Liver (tissue), 8 donors: ENCODE measurements at regions not wholly inside any gene's neighbourhood (a gene's known extent, or its start where the extent isn't known, plus 50 kb on each side); places are given as distances from the start of the nearest gene placed in this dataset.

Source experiments
- DNase-seq: peaks from one replicate; pipeline ENCODE4 v3.0.0-alpha.2; 2017; ENCODE audit warnings: low spot score
- H3K27ac ChIP-seq, 2 donors: one replicate each; pipeline ENCODE4 v1.7.0; 2013; ENCODE audit warnings: inconsistent platforms in 2 of 2, low read length in 2 of 2, control low read depth in 1 of 2, low read depth in 1 of 2, mild to moderate bottlenecking in 1 of 2
- H3K27me3 ChIP-seq, 4 donors: one replicate each; pipeline versions ENCODE4 v1.6.1 to v1.7.0; 2013; ENCODE audit warnings: low read length in 3 of 4, inconsistent platforms in 1 of 4, mild to moderate bottlenecking in 1 of 4, moderate library complexity in 1 of 4; ENCODE audit not compliant: control insufficient read depth in 4 of 4, insufficient read depth in 4 of 4
- H3K36me3 ChIP-seq, 4 donors: one replicate each; pipeline versions ENCODE4 v1.6.1 to v1.7.0; 2013; ENCODE audit warnings: low read length in 3 of 4, mild to moderate bottlenecking in 3 of 4, low read depth in 1 of 4, moderate library complexity in 1 of 4; ENCODE audit not compliant: control insufficient read depth in 4 of 4, insufficient read depth in 3 of 4
- H3K4me1 ChIP-seq, 4 donors: one replicate each; pipeline versions ENCODE4 v1.6.1 to v1.7.0; 2013; ENCODE audit warnings: low read length in 3 of 4, mild to moderate bottlenecking in 3 of 4, moderate library complexity in 1 of 4; ENCODE audit not compliant: control insufficient read depth in 4 of 4, insufficient read depth in 4 of 4
- H3K4me3 ChIP-seq, 3 donors: one replicate each; pipeline versions ENCODE4 v1.6.1 to v1.7.0; 2013; ENCODE audit warnings: low read length in 3 of 3, control low read depth in 1 of 3, low read depth in 1 of 3, mild to moderate bottlenecking in 1 of 3
- H3K9ac ChIP-seq, 2 donors: one replicate each; pipeline ENCODE4 v1.7.0; 2013; ENCODE audit warnings: low read length in 2 of 2, mild to moderate bottlenecking in 2 of 2, moderate library complexity in 2 of 2, control low read depth in 1 of 2, low read depth in 1 of 2
- H3K9me3 ChIP-seq, 4 donors: one replicate each; pipeline versions ENCODE4 v1.6.1 to v1.7.0; 2013; ENCODE audit warnings: low read length in 3 of 4; ENCODE audit not compliant: control insufficient read depth in 4 of 4
- EGR1 ChIP-seq, 2 donors: IDR thresholded peaks; 2 replicates each; pipeline ENCODE4 v1.6.1; 2016 to 2018; ENCODE audit warnings: antibody characterized with exemption in 2 of 2, low read depth in 2 of 2
- FOXA1 ChIP-seq: IDR thresholded peaks from 2 replicates; pipeline ENCODE4 v1.6.1; 2016; ENCODE audit warnings: antibody characterized with exemption
- FOXA2 ChIP-seq: IDR thresholded peaks from 2 replicates; pipeline ENCODE4 v1.6.1; 2016; ENCODE audit warnings: antibody characterized with exemption
- GABPA ChIP-seq, 2 donors: IDR thresholded peaks in 1 of 2; conservative IDR thresholded peaks in 1 of 2; 2 replicates each; pipeline ENCODE4 v1.6.1; 2016; ENCODE audit warnings: antibody characterized with exemption in 2 of 2, mild to moderate bottlenecking in 1 of 2, moderate library complexity in 1 of 2
- HNF4A ChIP-seq, 2 donors: conservative IDR thresholded peaks; 2 replicates each; pipeline ENCODE4 v1.6.1; 2016; ENCODE audit warnings: antibody characterized with exemption in 2 of 2, mild to moderate bottlenecking in 2 of 2
- HNF4G ChIP-seq: IDR thresholded peaks from 2 replicates; pipeline ENCODE4 v1.6.1; 2016; ENCODE audit warnings: antibody characterized with exemption
- JUND ChIP-seq, 2 donors: IDR thresholded peaks; 2 replicates each; pipeline ENCODE4 v1.6.1; 2016; ENCODE audit warnings: antibody characterized with exemption in 2 of 2
- NR2F2 ChIP-seq: IDR thresholded peaks from 2 replicates; pipeline ENCODE4 v1.6.1; 2016; ENCODE audit warnings: antibody characterized with exemption
- RAD21 ChIP-seq, 2 donors: IDR thresholded peaks; 2 replicates each; pipeline ENCODE4 v1.6.1; 2016; ENCODE audit warnings: antibody characterized with exemption in 2 of 2, mild to moderate bottlenecking in 2 of 2
- RXRA ChIP-seq, 2 donors: IDR thresholded peaks; 2 replicates each; pipeline ENCODE4 v1.6.1; 2017 to 2018; ENCODE audit warnings: antibody characterized with exemption in 2 of 2, mild to moderate bottlenecking in 1 of 2
- SP1 ChIP-seq: IDR thresholded peaks from 2 replicates; pipeline ENCODE4 v1.6.1; 2018; ENCODE audit warnings: antibody characterized with exemption, mild to moderate bottlenecking
- TAF1 ChIP-seq: conservative IDR thresholded peaks from 2 replicates; pipeline ENCODE4 v1.6.1; 2016; ENCODE audit warnings: antibody characterized with exemption, mild to moderate bottlenecking
- YY1 ChIP-seq: IDR thresholded peaks from 2 replicates; pipeline ENCODE4 v1.6.1; 2016; ENCODE audit warnings: antibody characterized with exemption, mild to moderate bottlenecking
- WGBS: extraction: QIAGEN DNeasy Blood & Tissue Kit; methylation state at CpG from one replicate; pipeline ENCODE4 v1.1.7; 2013; 5-methylcytosine and 5-hydroxymethylcytosine counted together
- TF ChIP-seq, protein P1 (sequence below): fragments of 150-350 bp; IDR thresholded peaks from 2 replicates; pipeline ENCODE4 v1.5.1; 2017; ENCODE audit warnings: improper control_type of control experiment, low read depth, low read length; ENCODE audit not compliant: missing input control
- TF ChIP-seq, protein P2 (sequence below): IDR thresholded peaks from 2 replicates; pipeline ENCODE4 v1.6.1; 2016; ENCODE audit warnings: antibody characterized with exemption
- TF ChIP-seq, protein P3 (sequence below): IDR thresholded peaks from 2 replicates; pipeline ENCODE4 v1.6.1; 2016; ENCODE audit warnings: antibody characterized with exemption
- TF ChIP-seq, protein P4 (sequence below): IDR thresholded peaks from 2 replicates; pipeline ENCODE4 v1.6.1; 2016; ENCODE audit warnings: antibody characterized with exemption
- TF ChIP-seq, protein P5 (sequence below): IDR thresholded peaks from 2 replicates; pipeline ENCODE4 v1.6.1; 2016; ENCODE audit warnings: antibody characterized with exemption, mild to moderate bottlenecking
- donor health status: healthy.
- donor health status: healthy.
- donor health status: healthy.
- donor health status: healthy.
- donor health status: healthy.

DNA sequence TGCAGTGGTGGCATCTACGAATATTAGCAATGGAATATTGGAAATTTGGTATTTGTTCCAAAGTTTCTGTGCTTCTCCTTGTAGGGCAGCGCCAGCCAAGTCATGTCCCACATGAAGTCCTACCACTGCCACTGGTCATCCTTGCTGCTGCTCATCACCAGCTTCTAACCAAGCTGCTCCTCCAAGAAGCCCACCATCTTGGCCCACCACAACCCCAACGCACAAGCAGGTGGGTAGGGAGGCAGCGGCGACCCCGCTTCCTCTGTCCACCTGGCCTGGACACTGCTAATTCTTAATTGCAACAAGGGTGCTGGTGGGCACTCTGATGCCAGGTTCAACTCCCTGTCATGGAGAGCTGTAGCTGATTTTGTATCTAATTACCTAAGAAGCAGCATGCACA, 291.2 kb upstream of the LYPLAL1 start:
- no peak overlapping the region for H3K27ac ChIP-seq
- no peak for DNase-seq
- no peaks in the 10 kb centered on the region for H3K27me3 ChIP-seq
- H3K4me3 ChIP-seq: no peak overlapping the region
- H3K36me3 ChIP-seq: no peaks in the 10 kb centered on the region
- no peaks in the 10 kb centered on the region for H3K4me1 ChIP-seq
- no peak overlapping the region for H3K9ac ChIP-seq
- no peak for TF ChIP-seq TAF1
- TF ChIP-seq, protein P1, sequence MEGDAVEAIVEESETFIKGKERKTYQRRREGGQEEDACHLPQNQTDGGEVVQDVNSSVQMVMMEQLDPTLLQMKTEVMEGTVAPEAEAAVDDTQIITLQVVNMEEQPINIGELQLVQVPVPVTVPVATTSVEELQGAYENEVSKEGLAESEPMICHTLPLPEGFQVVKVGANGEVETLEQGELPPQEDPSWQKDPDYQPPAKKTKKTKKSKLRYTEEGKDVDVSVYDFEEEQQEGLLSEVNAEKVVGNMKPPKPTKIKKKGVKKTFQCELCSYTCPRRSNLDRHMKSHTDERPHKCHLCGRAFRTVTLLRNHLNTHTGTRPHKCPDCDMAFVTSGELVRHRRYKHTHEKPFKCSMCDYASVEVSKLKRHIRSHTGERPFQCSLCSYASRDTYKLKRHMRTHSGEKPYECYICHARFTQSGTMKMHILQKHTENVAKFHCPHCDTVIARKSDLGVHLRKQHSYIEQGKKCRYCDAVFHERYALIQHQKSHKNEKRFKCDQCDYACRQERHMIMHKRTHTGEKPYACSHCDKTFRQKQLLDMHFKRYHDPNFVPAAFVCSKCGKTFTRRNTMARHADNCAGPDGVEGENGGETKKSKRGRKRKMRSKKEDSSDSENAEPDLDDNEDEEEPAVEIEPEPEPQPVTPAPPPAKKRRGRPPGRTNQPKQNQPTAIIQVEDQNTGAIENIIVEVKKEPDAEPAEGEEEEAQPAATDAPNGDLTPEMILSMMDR: no peak
- TF ChIP-seq EGR1 (IDR thresholded peaks at IDR 0.05; ENCODE audit: low read depth in 2 of 2): no peak
- TF ChIP-seq HNF4G: no peak
- TF ChIP-seq, protein P2, sequence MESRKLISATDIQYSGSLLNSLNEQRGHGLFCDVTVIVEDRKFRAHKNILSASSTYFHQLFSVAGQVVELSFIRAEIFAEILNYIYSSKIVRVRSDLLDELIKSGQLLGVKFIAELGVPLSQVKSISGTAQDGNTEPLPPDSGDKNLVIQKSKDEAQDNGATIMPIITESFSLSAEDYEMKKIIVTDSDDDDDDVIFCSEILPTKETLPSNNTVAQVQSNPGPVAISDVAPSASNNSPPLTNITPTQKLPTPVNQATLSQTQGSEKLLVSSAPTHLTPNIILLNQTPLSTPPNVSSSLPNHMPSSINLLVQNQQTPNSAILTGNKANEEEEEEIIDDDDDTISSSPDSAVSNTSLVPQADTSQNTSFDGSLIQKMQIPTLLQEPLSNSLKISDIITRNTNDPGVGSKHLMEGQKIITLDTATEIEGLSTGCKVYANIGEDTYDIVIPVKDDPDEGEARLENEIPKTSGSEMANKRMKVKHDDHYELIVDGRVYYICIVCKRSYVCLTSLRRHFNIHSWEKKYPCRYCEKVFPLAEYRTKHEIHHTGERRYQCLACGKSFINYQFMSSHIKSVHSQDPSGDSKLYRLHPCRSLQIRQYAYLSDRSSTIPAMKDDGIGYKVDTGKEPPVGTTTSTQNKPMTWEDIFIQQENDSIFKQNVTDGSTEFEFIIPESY: no peak
- no peak for TF ChIP-seq FOXA1
- no peaks in the 10 kb centered on the region for H3K9me3 ChIP-seq
- 88% methylated on average over 6 of the region's 6 CpGs for WGBS

DNA sequence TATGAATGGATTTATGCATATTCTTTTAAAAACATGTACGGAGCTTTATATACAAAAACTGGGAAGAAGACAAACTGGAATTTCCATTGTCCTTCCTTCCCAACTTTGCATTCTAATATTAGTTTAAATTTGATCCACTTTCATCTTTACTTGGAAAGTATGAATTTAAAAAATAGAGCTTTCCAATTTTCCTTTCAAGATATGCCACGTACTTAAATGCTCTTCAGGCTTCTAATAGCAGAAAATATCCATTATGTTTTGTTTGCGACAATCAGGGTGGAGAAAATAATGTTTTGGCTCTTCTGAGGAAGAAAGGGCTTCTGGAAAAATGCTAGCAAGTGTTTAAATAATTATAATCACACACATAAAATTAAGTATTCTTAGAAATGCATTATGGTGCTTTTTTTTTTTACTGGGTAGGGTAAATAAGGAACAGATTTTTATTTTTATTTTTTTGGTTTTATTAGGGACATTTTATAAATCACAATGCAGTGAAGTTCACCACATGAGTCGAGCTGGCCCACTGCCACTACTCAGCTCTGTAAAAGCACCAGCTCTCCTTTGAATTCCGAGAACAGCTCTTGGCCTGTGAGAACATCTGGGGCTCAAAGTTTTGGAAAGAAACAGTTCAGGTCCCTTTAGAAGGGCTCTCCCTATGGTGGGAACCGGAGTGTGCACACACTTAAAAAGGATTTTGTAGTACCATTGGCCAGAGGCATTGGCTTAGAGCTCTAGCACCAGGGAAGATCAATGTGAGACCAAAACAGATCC, 287.4 kb upstream of the LYPLAL1 start:
- TF ChIP-seq, protein P3, sequence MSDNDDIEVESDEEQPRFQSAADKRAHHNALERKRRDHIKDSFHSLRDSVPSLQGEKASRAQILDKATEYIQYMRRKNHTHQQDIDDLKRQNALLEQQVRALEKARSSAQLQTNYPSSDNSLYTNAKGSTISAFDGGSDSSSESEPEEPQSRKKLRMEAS: no peak
- TF ChIP-seq, protein P1: no peak
- TF ChIP-seq, protein P4, sequence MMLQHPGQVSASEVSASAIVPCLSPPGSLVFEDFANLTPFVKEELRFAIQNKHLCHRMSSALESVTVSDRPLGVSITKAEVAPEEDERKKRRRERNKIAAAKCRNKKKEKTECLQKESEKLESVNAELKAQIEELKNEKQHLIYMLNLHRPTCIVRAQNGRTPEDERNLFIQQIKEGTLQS: no peak
- TF ChIP-seq TAF1 (no peak), YY1 (no peak), FOXA2 (no peak), NR2F2 (no peak), GABPA (IDR thresholded peaks at IDR 0.05 in 1 of 2, conservative IDR thresholded peaks at IDR 0.05 in 1 of 2) (no peak), RXRA (IDR thresholded peaks at IDR 0.05) (no peak), EGR1 (IDR thresholded peaks at IDR 0.05; ENCODE audit: low read depth in 2 of 2) (no peak), RAD21 (IDR thresholded peaks at IDR 0.05) (no peak), SP1 (no peak), JUND (IDR thresholded peaks at IDR 0.05) (no peak), FOXA1 (no peak), HNF4G (no peak), HNF4A (conservative IDR thresholded peaks at IDR 0.05) (no peak)
- TF ChIP-seq, protein P2: no peak
- TF ChIP-seq, protein P5, sequence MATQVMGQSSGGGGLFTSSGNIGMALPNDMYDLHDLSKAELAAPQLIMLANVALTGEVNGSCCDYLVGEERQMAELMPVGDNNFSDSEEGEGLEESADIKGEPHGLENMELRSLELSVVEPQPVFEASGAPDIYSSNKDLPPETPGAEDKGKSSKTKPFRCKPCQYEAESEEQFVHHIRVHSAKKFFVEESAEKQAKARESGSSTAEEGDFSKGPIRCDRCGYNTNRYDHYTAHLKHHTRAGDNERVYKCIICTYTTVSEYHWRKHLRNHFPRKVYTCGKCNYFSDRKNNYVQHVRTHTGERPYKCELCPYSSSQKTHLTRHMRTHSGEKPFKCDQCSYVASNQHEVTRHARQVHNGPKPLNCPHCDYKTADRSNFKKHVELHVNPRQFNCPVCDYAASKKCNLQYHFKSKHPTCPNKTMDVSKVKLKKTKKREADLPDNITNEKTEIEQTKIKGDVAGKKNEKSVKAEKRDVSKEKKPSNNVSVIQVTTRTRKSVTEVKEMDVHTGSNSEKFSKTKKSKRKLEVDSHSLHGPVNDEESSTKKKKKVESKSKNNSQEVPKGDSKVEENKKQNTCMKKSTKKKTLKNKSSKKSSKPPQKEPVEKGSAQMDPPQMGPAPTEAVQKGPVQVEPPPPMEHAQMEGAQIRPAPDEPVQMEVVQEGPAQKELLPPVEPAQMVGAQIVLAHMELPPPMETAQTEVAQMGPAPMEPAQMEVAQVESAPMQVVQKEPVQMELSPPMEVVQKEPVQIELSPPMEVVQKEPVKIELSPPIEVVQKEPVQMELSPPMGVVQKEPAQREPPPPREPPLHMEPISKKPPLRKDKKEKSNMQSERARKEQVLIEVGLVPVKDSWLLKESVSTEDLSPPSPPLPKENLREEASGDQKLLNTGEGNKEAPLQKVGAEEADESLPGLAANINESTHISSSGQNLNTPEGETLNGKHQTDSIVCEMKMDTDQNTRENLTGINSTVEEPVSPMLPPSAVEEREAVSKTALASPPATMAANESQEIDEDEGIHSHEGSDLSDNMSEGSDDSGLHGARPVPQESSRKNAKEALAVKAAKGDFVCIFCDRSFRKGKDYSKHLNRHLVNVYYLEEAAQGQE: no peak
- no peak overlapping the region for H3K27ac ChIP-seq

More for the DNA sequence above, 287.4 kb upstream of the LYPLAL1 start:
- DNase-seq: no peak
- Histone ChIP-seq H3K4me1 (no peaks in the 10 kb centered on the region), H3K36me3 (no peaks in the 10 kb centered on the region), H3K4me3 (no peak overlapping the region), H3K27me3 (no peaks in the 10 kb centered on the region), H3K9ac (no peak overlapping the region), H3K9me3 (no peaks in the 10 kb centered on the region)
- WGBS: 78% methylated on average over 6 of the region's 6 CpGs
